Fibroblast of mammary gland (primary cell): ENCODE measurements at regions not wholly inside any gene's neighbourhood (a gene's known extent, or its start where the extent isn't known, plus 50 kb on each side); places are given as distances from the start of the nearest gene placed in this dataset.

ENCODE experiments used
- DNase-seq: peaks from one replicate; pipeline ENCODE4 v3.0.0-alpha.2; 2010; ENCODE audit warnings: low read depth
- H3K4me3 ChIP-seq: 2 replicates; pipeline ENCODE4 v1.5.1; 2011; ENCODE audit warnings: low read depth, mild to moderate bottlenecking, low read length, moderate library complexity; ENCODE audit not compliant: control insufficient read depth
- TF ChIP-seq, protein P1 (sequence below): conservative IDR thresholded peaks from 2 replicates; pipeline ENCODE4 v1.5.1; 2011; ENCODE audit warnings: low read depth, low read length, inconsistent platforms; ENCODE audit not compliant: control insufficient read depth, insufficient read depth

DNA sequence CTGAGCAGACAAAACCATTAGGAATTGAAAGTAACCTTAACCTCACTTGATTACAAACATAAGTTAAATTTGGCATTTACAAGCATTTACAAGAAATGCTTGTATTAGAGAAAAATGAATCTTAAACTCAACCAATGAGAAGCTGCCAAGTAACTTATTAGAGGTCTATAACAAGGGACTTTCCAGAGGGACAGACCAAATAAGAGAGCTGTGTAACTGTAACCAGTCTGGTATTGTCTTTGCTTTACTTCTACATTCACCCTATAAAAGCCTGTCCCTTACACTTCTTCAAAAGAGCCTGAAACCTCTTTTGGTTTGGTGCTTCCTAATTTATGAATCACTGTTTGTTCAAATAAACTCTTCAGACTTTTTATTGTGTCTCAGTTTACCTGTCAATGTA lies 450.0 kb upstream of the FAR2 start:
- DNase-seq = peak; percentile 4
- H3K4me3 ChIP-seq = no peak overlapping the region
- TF ChIP-seq, protein P1, sequence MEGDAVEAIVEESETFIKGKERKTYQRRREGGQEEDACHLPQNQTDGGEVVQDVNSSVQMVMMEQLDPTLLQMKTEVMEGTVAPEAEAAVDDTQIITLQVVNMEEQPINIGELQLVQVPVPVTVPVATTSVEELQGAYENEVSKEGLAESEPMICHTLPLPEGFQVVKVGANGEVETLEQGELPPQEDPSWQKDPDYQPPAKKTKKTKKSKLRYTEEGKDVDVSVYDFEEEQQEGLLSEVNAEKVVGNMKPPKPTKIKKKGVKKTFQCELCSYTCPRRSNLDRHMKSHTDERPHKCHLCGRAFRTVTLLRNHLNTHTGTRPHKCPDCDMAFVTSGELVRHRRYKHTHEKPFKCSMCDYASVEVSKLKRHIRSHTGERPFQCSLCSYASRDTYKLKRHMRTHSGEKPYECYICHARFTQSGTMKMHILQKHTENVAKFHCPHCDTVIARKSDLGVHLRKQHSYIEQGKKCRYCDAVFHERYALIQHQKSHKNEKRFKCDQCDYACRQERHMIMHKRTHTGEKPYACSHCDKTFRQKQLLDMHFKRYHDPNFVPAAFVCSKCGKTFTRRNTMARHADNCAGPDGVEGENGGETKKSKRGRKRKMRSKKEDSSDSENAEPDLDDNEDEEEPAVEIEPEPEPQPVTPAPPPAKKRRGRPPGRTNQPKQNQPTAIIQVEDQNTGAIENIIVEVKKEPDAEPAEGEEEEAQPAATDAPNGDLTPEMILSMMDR = no peak

DNA sequence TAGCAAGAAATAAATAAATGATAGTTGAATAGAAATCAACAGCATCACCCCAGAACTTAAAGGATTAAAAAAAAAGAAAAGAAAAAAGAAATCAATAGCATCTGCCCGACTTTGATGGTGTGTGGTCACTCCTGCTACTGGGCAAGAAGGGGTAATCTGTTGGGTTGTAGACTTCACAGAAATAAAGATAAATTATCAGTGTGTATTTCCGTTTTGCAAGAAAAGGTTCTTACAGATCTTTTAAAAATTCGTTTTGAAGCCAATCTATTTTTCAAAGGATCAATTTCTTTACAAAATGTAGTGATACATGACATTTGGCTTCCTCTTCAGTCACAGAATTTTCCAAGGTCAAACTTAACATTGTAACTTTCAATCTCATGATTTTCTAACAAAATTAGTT lies 448.9 kb upstream of the FAR2 start:
- TF ChIP-seq, protein P1 = no peak
- no peak overlapping the region for H3K4me3 ChIP-seq
- no peak for DNase-seq

DNA sequence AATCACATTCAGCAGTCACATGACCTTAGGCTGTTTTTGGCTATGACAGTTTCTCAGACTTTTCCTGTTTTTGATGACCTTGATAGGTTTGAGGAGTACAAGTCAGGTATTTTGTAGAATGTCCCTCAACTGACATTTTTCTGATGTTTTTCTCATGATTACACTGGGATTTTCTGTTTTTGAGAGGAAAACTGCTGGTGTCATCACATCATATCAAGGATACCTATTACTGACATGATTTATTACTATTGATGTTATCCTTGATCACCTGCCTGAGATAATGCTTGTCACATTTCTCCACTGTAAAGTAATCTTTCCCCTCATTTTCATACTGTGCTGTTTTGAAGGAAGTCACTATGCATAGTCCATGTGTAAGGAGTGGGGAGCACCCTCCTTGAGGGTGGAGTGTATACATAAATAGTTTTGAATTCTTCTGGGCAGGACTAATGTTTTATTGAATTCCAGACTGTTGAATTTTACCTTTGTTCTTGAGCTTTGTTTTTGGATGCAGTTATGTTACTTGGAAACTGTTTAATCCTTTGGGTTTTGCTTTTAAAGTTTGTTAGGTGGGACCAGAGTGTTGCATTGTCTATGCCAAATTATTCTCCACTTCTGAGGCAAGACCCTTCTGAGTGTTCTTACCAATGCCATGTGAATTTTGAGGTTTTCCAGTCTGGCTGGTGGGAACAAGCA lies 444.5 kb upstream of the FAR2 start:
- H3K4me3 ChIP-seq = no peak overlapping the region
- TF ChIP-seq, protein P1 = no peak
- no peak for DNase-seq

DNA sequence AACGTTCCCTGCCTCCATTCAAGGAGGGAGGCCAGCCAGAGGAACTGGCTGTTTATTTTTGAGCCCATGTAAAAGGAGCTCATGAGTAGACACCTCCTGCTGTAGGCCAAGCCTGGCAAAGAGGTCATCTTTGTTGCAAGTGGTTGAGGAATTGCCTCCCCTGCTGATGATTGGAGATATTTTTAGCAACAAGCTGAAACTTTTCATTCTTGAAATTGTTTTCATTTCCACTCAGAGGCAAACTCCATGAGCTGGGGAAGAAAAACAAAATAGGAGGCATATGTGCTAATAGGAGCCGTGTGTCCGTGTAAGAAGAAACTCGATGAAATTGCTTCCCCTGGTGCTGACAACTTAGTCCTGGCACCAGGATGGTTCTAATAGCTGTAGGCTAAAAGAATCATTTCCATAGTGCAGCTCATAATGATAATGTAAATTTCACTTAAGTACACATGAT lies 440.1 kb upstream of the FAR2 start:
- DNase-seq = peak; percentile 63
- TF ChIP-seq, protein P1 = no peak
- no peak overlapping the region for H3K4me3 ChIP-seq

DNA sequence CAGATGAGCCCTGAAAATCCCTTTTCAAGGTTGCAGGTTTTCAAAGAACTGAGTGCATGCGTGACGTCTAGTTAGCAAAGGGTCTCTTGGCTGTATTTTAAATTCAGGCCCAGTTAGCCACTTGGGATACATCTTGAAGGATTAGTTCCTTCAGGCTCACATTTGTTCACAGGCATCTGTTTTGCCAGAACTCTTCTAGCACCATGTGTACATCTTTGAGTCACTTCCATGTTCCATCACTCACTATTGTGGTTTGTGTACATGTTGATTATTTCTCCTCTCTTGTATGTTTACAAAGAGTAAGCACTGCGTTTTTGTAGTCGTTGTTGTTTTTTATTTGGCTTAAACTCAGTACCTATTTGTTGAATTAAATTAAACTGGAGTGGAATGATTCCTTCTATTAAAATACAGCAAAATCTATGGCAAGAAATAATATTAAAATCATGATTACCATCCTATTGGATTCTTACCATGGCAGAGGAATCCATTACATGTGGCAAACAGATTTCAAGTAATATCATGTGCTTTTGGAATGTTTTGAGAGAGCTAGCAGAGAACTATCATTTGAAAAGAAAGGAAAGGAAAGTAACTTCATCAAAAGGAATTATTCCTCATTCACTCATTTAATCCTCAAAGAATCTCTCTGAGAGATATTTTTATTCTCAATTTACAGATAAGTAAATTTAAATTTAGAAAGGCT lies 438.9 kb upstream of the FAR2 start:
- peak; percentile 78 for DNase-seq
- H3K4me3 ChIP-seq = no peak overlapping the region
- TF ChIP-seq, protein P1 = no peak

DNA sequence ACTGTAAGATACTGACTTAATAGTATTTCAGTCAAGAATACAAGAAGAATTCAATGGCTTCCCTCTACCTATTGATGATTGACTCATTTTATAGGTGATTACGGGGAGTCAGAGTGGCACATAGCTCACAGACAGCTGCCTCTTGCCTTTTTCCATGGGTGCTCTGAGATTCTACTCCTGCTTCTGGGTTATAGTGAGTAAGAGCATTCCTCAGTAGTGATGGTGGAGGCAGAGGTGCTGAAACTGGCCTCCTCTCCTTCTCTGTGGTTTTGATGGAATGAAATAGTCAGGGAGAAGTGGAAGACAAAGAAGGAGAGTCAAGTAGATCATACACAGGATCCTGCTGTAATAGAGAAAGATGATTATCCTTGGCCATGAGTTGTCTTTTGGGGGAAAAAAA lies 438.2 kb upstream of the FAR2 start:
- no peak overlapping the region for H3K4me3 ChIP-seq
- TF ChIP-seq, protein P1 = no peak
- DNase-seq = peak; percentile 93
